OCI-LY7 (cell line): ENCODE measurements at regions not wholly inside any gene's neighbourhood (a gene's known extent, or its start where the extent isn't known, plus 50 kb on each side); places are given as distances from the start of the nearest gene placed in this dataset.

ENCODE experiments used
- EZH2phosphoT487 ChIP-seq: fragments of 200-600 bp; sonication (generic); IDR thresholded peaks from 2 replicates; pipeline ENCODE4 v1.6.1; 2018; ENCODE audit warnings: low read depth, borderline replicate concordance, mild to moderate bottlenecking, mixed run types, antibody characterized with exemption, low read length, moderate library complexity, mixed read lengths
- TF ChIP-seq, protein P1 (sequence below): fragments of 200-600 bp; sonication (generic); conservative IDR thresholded peaks from 2 replicates; pipeline ENCODE4 v1.5.1; 2014; ENCODE audit warnings: mild to moderate bottlenecking, antibody characterized with exemption, low read length, moderate library complexity, mixed read lengths

DNA sequence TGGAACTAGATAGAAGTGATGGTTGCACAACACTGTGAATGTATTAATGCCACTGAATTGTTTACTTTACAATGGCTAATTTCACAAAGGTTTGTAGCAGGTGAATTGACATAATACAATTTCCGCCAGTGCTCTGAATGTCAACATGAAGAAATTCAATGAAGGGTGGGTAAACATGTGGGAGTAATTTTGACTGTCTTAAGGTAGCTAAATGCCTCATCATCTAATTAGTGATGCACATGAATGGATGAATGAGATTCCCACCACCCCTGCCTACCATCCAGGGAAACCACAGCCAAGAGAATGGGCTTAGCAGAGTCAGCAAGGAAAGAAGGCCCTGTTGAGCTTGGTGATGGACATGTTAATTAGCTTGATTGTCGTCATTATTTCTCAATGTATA lies 275.3 kb downstream of the ALDH8A1 start:
- TF ChIP-seq, protein P1, sequence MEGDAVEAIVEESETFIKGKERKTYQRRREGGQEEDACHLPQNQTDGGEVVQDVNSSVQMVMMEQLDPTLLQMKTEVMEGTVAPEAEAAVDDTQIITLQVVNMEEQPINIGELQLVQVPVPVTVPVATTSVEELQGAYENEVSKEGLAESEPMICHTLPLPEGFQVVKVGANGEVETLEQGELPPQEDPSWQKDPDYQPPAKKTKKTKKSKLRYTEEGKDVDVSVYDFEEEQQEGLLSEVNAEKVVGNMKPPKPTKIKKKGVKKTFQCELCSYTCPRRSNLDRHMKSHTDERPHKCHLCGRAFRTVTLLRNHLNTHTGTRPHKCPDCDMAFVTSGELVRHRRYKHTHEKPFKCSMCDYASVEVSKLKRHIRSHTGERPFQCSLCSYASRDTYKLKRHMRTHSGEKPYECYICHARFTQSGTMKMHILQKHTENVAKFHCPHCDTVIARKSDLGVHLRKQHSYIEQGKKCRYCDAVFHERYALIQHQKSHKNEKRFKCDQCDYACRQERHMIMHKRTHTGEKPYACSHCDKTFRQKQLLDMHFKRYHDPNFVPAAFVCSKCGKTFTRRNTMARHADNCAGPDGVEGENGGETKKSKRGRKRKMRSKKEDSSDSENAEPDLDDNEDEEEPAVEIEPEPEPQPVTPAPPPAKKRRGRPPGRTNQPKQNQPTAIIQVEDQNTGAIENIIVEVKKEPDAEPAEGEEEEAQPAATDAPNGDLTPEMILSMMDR, result no peak
- no peak for TF ChIP-seq EZH2phosphoT487
